D721Med (cell line): ENCODE measurements at regions not wholly inside any gene's neighbourhood (a gene's known extent, or its start where the extent isn't known, plus 50 kb on each side); places are given as distances from the start of the nearest gene placed in this dataset.

Source experiments
- DNase-seq: peaks from one replicate; pipeline ENCODE4 v3.0.0; 2011; ENCODE audit warnings: low spot score; ENCODE audit not compliant: insufficient read length
- FAIRE-seq: peaks from 2 replicates; lab custom pipeline; 2011; peaks lifted over from hg19 to GRCh38; lab: Jason Lieb, UNC
- CTCF ChIP-seq: IDR thresholded peaks from 2 replicates; pipeline ENCODE4 v1.5.1; 2012; ENCODE audit warnings: mild to moderate bottlenecking, control low read depth; ENCODE audit not compliant: insufficient read depth; ENCODE audit errors: missing control alignments

GRCh38 chr12:43665091-43665490 lies 93.5 kb downstream of the PUS7L start:
- no peak for DNase-seq
- TF ChIP-seq CTCF: no peak
- no peak for FAIRE-seq

- DNase-seq (no peak), FAIRE-seq (no peak)
- no peak for TF ChIP-seq CTCF
These were observed 95.9 kb downstream of the PUS7L start for GRCh38 chr12:43662736-43663135.

- no peak for FAIRE-seq
- TF ChIP-seq CTCF: no peak
- no peak for DNase-seq
These were observed 103.0 kb downstream of the PUS7L start for GRCh38 chr12:43655586-43655985.

GRCh38 chr12:43653917-43654316 lies 101.9 kb upstream of the ADAMTS20 start:
- DNase-seq: no peak
- no peak for TF ChIP-seq CTCF
- no peak for FAIRE-seq

- TF ChIP-seq CTCF: no peak
- DNase-seq (no peak), FAIRE-seq (no peak)
These were observed 101.4 kb upstream of the ADAMTS20 start for GRCh38 chr12:43653289-43653915.

GRCh38 chr12:43648636-43649035 lies 96.6 kb upstream of the ADAMTS20 start:
- FAIRE-seq (no peak), DNase-seq (no peak)
- TF ChIP-seq CTCF: no peak

GRCh38 chr12:43638806-43639205 lies 86.8 kb upstream of the ADAMTS20 start:
- TF ChIP-seq CTCF: no peak
- FAIRE-seq (no peak), DNase-seq (no peak)
